H1 (cell line): ENCODE measurements at regions not wholly inside any gene's neighbourhood (a gene's known extent, or its start where the extent isn't known, plus 50 kb on each side); places are given as distances from the start of the nearest gene placed in this dataset.

Experiments
- CTCF ChIA-PET: fragments of 300-600 bp; sonication (Branson Sonifier 250); formaldehyde crosslinking; loops from one replicate; lab custom pipeline; 2021; ENCODE audit not compliant: partially characterized antibody; lab: Charles Lee
- POLR2A ChIA-PET: fragments of 300-600 bp; sonication (Branson Sonifier 250); formaldehyde crosslinking; loops from one replicate; lab custom pipeline; 2021; ENCODE audit warnings: inconsistent platforms; ENCODE audit not compliant: partially characterized antibody; lab: Charles Lee
- DNase-seq, 2 experiments: peaks; one replicate each; pipeline versions ENCODE4 v3.0.0 to v3.0.0-alpha.2; 2010 to 2022; ENCODE audit warnings: low spot score in 2 of 2, low read depth in 1 of 2, mixed read lengths in 1 of 2
- FAIRE-seq: peaks from 2 replicates; lab custom pipeline; 2011; peaks lifted over from hg19 to GRCh38; lab: Jason Lieb, UNC
- H2AFZ ChIP-seq: 2 replicates; pipeline ENCODE4 v1.8.1; 2012; ENCODE audit warnings: low read length, inconsistent platforms
- H2AK5ac ChIP-seq: 2 replicates; pipeline ENCODE4 v1.6.1; 2013; ENCODE audit warnings: low read depth, low read length
- H2BK120ac ChIP-seq: replicated peaks from 2 replicates; pipeline ENCODE3; 2013; ENCODE audit warnings: low read depth, low read length, inconsistent platforms
- H2BK12ac ChIP-seq: 2 replicates; pipeline ENCODE4 v1.6.1; 2013; ENCODE audit warnings: low read depth, low read length
- H2BK15ac ChIP-seq: 2 replicates; pipeline ENCODE4 v1.6.1; 2013; ENCODE audit warnings: low read length
- H2BK20ac ChIP-seq: 2 replicates; pipeline ENCODE4 v1.6.1; 2013; ENCODE audit warnings: low read length
- H2BK5ac ChIP-seq: 2 replicates; pipeline ENCODE4 v1.6.1; 2013; ENCODE audit warnings: low read depth, low read length
- H3K14ac ChIP-seq: 2 replicates; pipeline ENCODE4 v1.6.1; 2013; ENCODE audit warnings: inconsistent platforms; ENCODE audit not compliant: insufficient read length
- H3K18ac ChIP-seq: 2 replicates; pipeline ENCODE4 v1.6.1; 2013; ENCODE audit warnings: low read length; ENCODE audit errors: extremely low read depth
- H3K23ac ChIP-seq: 2 replicates; pipeline ENCODE4 v1.6.1; 2013; ENCODE audit warnings: inconsistent platforms; ENCODE audit not compliant: insufficient read length
- H3K23me2 ChIP-seq: 2 replicates; pipeline ENCODE4 v1.6.1; 2013; ENCODE audit warnings: low read depth, low read length
- H3K27ac ChIP-seq: 2 replicates; pipeline ENCODE4 v1.6.1; 2011; ENCODE audit warnings: low read depth, low read length, inconsistent platforms
- H3K27me3 ChIP-seq, 4 experiments: replicated peaks in 1 of 4; 1 replicate in 1 of 4; 2 replicates in 3 of 4; pipeline versions ENCODE4 v1.6.1 to v1.8.1; 2011 to 2013; ENCODE audit warnings: low read length in 3 of 4, mild to moderate bottlenecking in 3 of 4, inconsistent platforms in 2 of 4, mixed read lengths in 2 of 4, moderate library complexity in 1 of 4; ENCODE audit not compliant: control insufficient read depth in 3 of 4, insufficient read depth in 3 of 4; ENCODE audit errors: extremely low read depth in 1 of 4
- H3K36me3 ChIP-seq, 4 experiments: 2 replicates each; pipeline versions ENCODE4 v1.6.1 to v1.8.1; 2011 to 2013; ENCODE audit warnings: mild to moderate bottlenecking in 4 of 4, low read length in 3 of 4, moderate library complexity in 2 of 4, control low read depth in 1 of 4, inconsistent platforms in 1 of 4; ENCODE audit not compliant: insufficient read depth in 4 of 4, control insufficient read depth in 2 of 4
- H3K4ac ChIP-seq: replicated peaks from 2 replicates; pipeline ENCODE3; 2013; ENCODE audit warnings: low read length, low read depth, mixed read lengths, inconsistent platforms; ENCODE audit not compliant: insufficient read length
- H3K4me1 ChIP-seq, 4 experiments: replicated peaks in 1 of 4; 1 replicate in 1 of 4; 2 replicates in 3 of 4; pipeline versions ENCODE4 v1.6.1 to v1.8.1; 2011 to 2013; ENCODE audit warnings: low read length in 3 of 4, inconsistent platforms in 2 of 4, mixed read lengths in 1 of 4; ENCODE audit not compliant: insufficient read depth in 4 of 4, control insufficient read depth in 3 of 4
- H3K4me2 ChIP-seq, 2 experiments: 2 replicates each; pipeline versions ENCODE4 v1.6.1 to v1.8.1; 2011 to 2013; ENCODE audit warnings: low read depth in 2 of 2, low read length in 2 of 2, control low read depth in 1 of 2, inconsistent platforms in 1 of 2, mild to moderate bottlenecking in 1 of 2; ENCODE audit not compliant: insufficient read depth in 1 of 2
- H3K4me3 ChIP-seq, 4 experiments: fragments of 200-600, 300-600 bp in 1 of 4; sonication (generic), shearing (Covaris generic), sonication (Bioruptor Twin) in 1 of 4; 2 replicates each; pipeline versions ENCODE4 v1.5.1 to v1.8.1; 2011 to 2016; ENCODE audit warnings: low read length in 4 of 4, low read depth in 3 of 4, control low read depth in 2 of 4, inconsistent platforms in 2 of 4, mild to moderate bottlenecking in 2 of 4, mixed read lengths in 1 of 4, moderate library complexity in 1 of 4; ENCODE audit not compliant: insufficient read depth in 2 of 4; ENCODE audit errors: extremely low read depth in 1 of 4
- H3K56ac ChIP-seq: replicated peaks from 2 replicates; pipeline ENCODE3; 2013; ENCODE audit warnings: low read depth, mild to moderate bottlenecking, mixed read lengths, low read length, inconsistent platforms; ENCODE audit not compliant: insufficient read length
- H3K79me1 ChIP-seq: 2 replicates; pipeline ENCODE4 v1.6.1; 2013; ENCODE audit warnings: low read depth, low read length, control low read depth
- H3K79me2 ChIP-seq, 2 experiments: 2 replicates each; pipeline versions ENCODE4 v1.6.1 to v1.8.1; 2012 to 2013; ENCODE audit warnings: low read length in 2 of 2, mild to moderate bottlenecking in 2 of 2, inconsistent platforms in 1 of 2; ENCODE audit not compliant: insufficient read depth in 2 of 2, control insufficient read depth in 1 of 2
- H3K9ac ChIP-seq, 4 experiments: replicated peaks in 1 of 4; 1 replicate in 1 of 4; 2 replicates in 3 of 4; pipeline versions ENCODE4 v1.6.1 to v1.8.1; 2011 to 2013; ENCODE audit warnings: low read depth in 3 of 4, low read length in 3 of 4, control low read depth in 2 of 4, mild to moderate bottlenecking in 2 of 4, moderate library complexity in 2 of 4, inconsistent platforms in 1 of 4; ENCODE audit errors: extremely low read depth in 1 of 4
- H3K9me3 ChIP-seq, 2 experiments: 2 replicates each; pipeline versions ENCODE4 v1.6.1 to v1.8.1; 2012 to 2013; ENCODE audit warnings: mild to moderate bottlenecking in 2 of 2, moderate library complexity in 2 of 2, control low read depth in 1 of 2, inconsistent platforms in 1 of 2, low read depth in 1 of 2, low read length in 1 of 2, mixed read lengths in 1 of 2; ENCODE audit not compliant: insufficient read depth in 2 of 2
- H4K20me1 ChIP-seq, 2 experiments: replicated peaks in 1 of 2; 2 replicates each; pipeline versions ENCODE3 to v1.8.1; 2011 to 2013; ENCODE audit warnings: inconsistent platforms in 2 of 2, low read length in 2 of 2, mild to moderate bottlenecking in 1 of 2; ENCODE audit not compliant: insufficient read depth in 2 of 2, control insufficient read depth in 1 of 2
- H4K5ac ChIP-seq: 2 replicates; pipeline ENCODE4 v1.6.1; 2013; ENCODE audit warnings: low read length, low read depth, mixed read lengths, inconsistent platforms; ENCODE audit not compliant: insufficient read length
- H4K8ac ChIP-seq: 2 replicates; pipeline ENCODE4 v1.8.0; 2013; ENCODE audit warnings: mild to moderate bottlenecking, moderate library complexity, low read length, inconsistent platforms; ENCODE audit not compliant: insufficient read depth; ENCODE audit errors: extremely low read depth
- H4K91ac ChIP-seq: replicated peaks from 2 replicates; pipeline ENCODE3; 2013; ENCODE audit warnings: low read length, mixed read lengths, inconsistent platforms; ENCODE audit not compliant: insufficient read length
- ASH2L ChIP-seq: fragments of 200-600, 300-600 bp; sonication (generic); IDR thresholded peaks from one replicate; pipeline ENCODE4 v1.7.1; 2017; ENCODE audit warnings: low read length
- BACH1 ChIP-seq: IDR thresholded peaks from 2 replicates; pipeline ENCODE4 v1.6.1; 2012; ENCODE audit warnings: low read length, improper control_type of control experiment
- BRCA1 ChIP-seq: IDR thresholded peaks from 2 replicates; pipeline ENCODE4 v1.6.1; 2012; ENCODE audit warnings: low read depth, low read length, improper control_type of control experiment
- CTCF ChIP-seq, 3 experiments: IDR thresholded peaks; 1 replicate in 2 of 3; 2 replicates in 1 of 3; pipeline versions ENCODE4 v1.5.1 to v1.6.1; 2011; ENCODE audit warnings: low read length in 3 of 3, mild to moderate bottlenecking in 3 of 3, inconsistent platforms in 2 of 3, low read depth in 1 of 3, moderate library complexity in 1 of 3; ENCODE audit not compliant: insufficient read depth in 1 of 3; ENCODE audit errors: control extremely low read depth in 1 of 3
- JUN ChIP-seq: IDR thresholded peaks from 2 replicates; pipeline ENCODE4 v1.6.1; 2011; ENCODE audit warnings: low read depth, mild to moderate bottlenecking, improper control_type of control experiment, low read length
- KDM1A ChIP-seq: fragments of 200-600, 300-600 bp; sonication (generic); IDR thresholded peaks from 2 replicates; pipeline ENCODE4 v1.7.1; 2016; ENCODE audit warnings: mild to moderate bottlenecking, low read length, borderline replicate concordance
- NANOG ChIP-seq: IDR thresholded peaks from 2 replicates; pipeline ENCODE4 v1.6.1; 2011; ENCODE audit warnings: low read length, low read depth, mild to moderate bottlenecking, inconsistent platforms; ENCODE audit not compliant: insufficient read depth, poor library complexity, severe bottlenecking
- POLR2AphosphoS5 ChIP-seq: IDR thresholded peaks from 2 replicates; pipeline ENCODE4 v1.6.1; 2011; ENCODE audit warnings: low read depth, low read length
- RBBP5 ChIP-seq: IDR thresholded peaks from 2 replicates; pipeline ENCODE4 v1.7.1; 2012; ENCODE audit warnings: low read depth, mild to moderate bottlenecking, inconsistent platforms, low read length, moderate library complexity, borderline replicate concordance
- RFX5 ChIP-seq: IDR thresholded peaks from 2 replicates; pipeline ENCODE4 v1.6.1; 2011; ENCODE audit warnings: low read depth, low read length, improper control_type of control experiment, borderline replicate concordance
- RXRA ChIP-seq: IDR thresholded peaks from 2 replicates; pipeline ENCODE4 v1.6.1; 2011; ENCODE audit warnings: low read depth, mild to moderate bottlenecking, low read length, moderate library complexity; ENCODE audit not compliant: insufficient read depth
- SIX5 ChIP-seq: IDR thresholded peaks from 2 replicates; pipeline ENCODE4 v1.6.1; 2011; ENCODE audit warnings: mild to moderate bottlenecking, low read depth, low read length
- TAF1 ChIP-seq: IDR thresholded peaks from 2 replicates; pipeline ENCODE4 v1.6.1; 2011; ENCODE audit warnings: mild to moderate bottlenecking, low read depth, low read length
- TBP ChIP-seq: IDR thresholded peaks from 2 replicates; pipeline ENCODE4 v1.6.1; 2011; ENCODE audit warnings: low read depth, low read length, improper control_type of control experiment
- WGBS, 2 experiments: shearing (Covaris generic) in 1 of 2; methylation state at CpG; one replicate each; pipeline versions ENCODE4 v1.1.6 to v1.1.7; 2013 to 2015; ENCODE audit warnings: low lambda C conversion rate in 2 of 2, mixed read lengths in 2 of 2, inconsistent platforms in 1 of 2, low coverage in 1 of 2, missing lambda C conversion rate in 1 of 2; ENCODE audit not compliant: insufficient replicate concordance in 2 of 2, insufficient coverage in 1 of 2, insufficient read length in 1 of 2; ENCODE audit errors: extremely low coverage in 1 of 2, missing lambda C conversion rate in 1 of 2; 5-methylcytosine and 5-hydroxymethylcytosine counted together

- no peak overlapping the region for H3K4me3 ChIP-seq
- no peak overlapping the region for H2BK15ac ChIP-seq
- no peak overlapping the region for H4K91ac ChIP-seq
- H3K23ac ChIP-seq: no peak overlapping the region
- H2BK12ac ChIP-seq: no peak overlapping the region
- H4K20me1 ChIP-seq: no peaks in the 10 kb centered on the region
- H3K18ac ChIP-seq: no peak overlapping the region
- H4K5ac ChIP-seq: no peak overlapping the region
- no peaks in the 10 kb centered on the region for H3K4me1 ChIP-seq
- no peaks in the 10 kb centered on the region for H3K9me3 ChIP-seq
- H2BK20ac ChIP-seq: no peak overlapping the region
- no peak overlapping the region for H3K56ac ChIP-seq
- H4K8ac ChIP-seq: no peak overlapping the region
- no peak overlapping the region for H3K9ac ChIP-seq
- H3K79me2 ChIP-seq: no peaks in the 10 kb centered on the region
- WGBS, 2 experiments: 93% methylated on average over 6 of the region's 6 CpGs; no CpG with 5 or more reads in 1 of the 2 experiments
- H2AFZ ChIP-seq: no peak overlapping the region
- H3K23me2 ChIP-seq: no peaks in the 10 kb centered on the region
- H3K36me3 ChIP-seq: no peaks in the 10 kb centered on the region
- no peak overlapping the region for H3K14ac ChIP-seq
- CTCF ChIA-PET: no interaction called here
- H3K79me1 ChIP-seq: no peaks in the 10 kb centered on the region
- no peak overlapping the region for H3K4me2 ChIP-seq
- POLR2A ChIA-PET: no interaction called here
- no peaks in the 10 kb centered on the region for H3K27me3 ChIP-seq
- H2AK5ac ChIP-seq: no peak overlapping the region
- H2BK120ac ChIP-seq: no peak overlapping the region
- no peak overlapping the region for H3K4ac ChIP-seq
- no peak overlapping the region for H2BK5ac ChIP-seq
- H3K27ac ChIP-seq: no peak overlapping the region
- no peak for FAIRE-seq
- DNase-seq: no peak
- TF ChIP-seq ASH2L (no peak), CTCF (IDR thresholded peaks at IDR 0.05; ENCODE audit: control extremely low read depth in 1 of 3, insufficient read depth in 1 of 3, low read depth in 1 of 3, low read length in 3 of 3) (no peak), NANOG (no peak), SIX5 (no peak), TAF1 (no peak), TBP (no peak), RXRA (no peak), RFX5 (no peak), POLR2AphosphoS5 (no peak), RBBP5 (no peak), KDM1A (no peak), BACH1 (no peak), JUN (no peak), BRCA1 (no peak)
Observed at GRCh38 chr5:93277051-93277450, 304.0 kb downstream of the NR2F1-AS1 start.
